22Rv1 (cell line): ENCODE measurements at regions not wholly inside any gene's neighbourhood (a gene's known extent, or its start where the extent isn't known, plus 50 kb on each side); places are given as distances from the start of the nearest gene placed in this dataset.

ENCODE experiments used
- H3K27ac ChIP-seq: fragments of 450-650 bp; 2 replicates; pipeline ENCODE4 v1.5.1; 2017
- ZFX ChIP-seq: fragments of 450-650 bp; IDR thresholded peaks from 2 replicates; pipeline ENCODE4 v1.6.1; 2017; ENCODE audit warnings: antibody characterized with exemption, borderline replicate concordance
- TF ChIP-seq, protein P1 (sequence below): fragments of 450-650 bp; IDR thresholded peaks from 2 replicates; pipeline ENCODE4 v1.5.1; 2017; ENCODE audit warnings: mild to moderate bottlenecking

DNA sequence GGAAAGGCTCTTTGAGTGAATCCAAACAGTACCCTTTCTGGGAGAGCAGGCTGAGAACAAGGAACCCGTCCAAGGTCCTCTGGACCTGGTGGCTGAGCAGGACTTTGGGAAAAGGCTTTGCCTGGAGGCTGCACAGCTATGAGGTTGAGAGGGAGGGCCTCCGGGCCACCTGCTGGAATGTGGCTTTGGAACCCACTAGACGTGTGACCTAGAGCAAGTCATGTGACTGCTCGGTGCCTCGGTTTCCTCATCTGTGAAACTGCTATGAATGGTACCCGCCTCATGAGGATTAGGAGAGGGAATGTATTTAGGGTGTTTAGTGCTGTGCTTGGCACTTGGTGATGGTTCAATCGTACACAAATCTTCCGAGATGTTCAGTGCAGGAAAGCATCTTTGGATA is 50.4 kb downstream of the HAPSTR1 start:
- TF ChIP-seq, protein P1, sequence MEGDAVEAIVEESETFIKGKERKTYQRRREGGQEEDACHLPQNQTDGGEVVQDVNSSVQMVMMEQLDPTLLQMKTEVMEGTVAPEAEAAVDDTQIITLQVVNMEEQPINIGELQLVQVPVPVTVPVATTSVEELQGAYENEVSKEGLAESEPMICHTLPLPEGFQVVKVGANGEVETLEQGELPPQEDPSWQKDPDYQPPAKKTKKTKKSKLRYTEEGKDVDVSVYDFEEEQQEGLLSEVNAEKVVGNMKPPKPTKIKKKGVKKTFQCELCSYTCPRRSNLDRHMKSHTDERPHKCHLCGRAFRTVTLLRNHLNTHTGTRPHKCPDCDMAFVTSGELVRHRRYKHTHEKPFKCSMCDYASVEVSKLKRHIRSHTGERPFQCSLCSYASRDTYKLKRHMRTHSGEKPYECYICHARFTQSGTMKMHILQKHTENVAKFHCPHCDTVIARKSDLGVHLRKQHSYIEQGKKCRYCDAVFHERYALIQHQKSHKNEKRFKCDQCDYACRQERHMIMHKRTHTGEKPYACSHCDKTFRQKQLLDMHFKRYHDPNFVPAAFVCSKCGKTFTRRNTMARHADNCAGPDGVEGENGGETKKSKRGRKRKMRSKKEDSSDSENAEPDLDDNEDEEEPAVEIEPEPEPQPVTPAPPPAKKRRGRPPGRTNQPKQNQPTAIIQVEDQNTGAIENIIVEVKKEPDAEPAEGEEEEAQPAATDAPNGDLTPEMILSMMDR, result no peak
- TF ChIP-seq ZFX, result no peak

DNA sequence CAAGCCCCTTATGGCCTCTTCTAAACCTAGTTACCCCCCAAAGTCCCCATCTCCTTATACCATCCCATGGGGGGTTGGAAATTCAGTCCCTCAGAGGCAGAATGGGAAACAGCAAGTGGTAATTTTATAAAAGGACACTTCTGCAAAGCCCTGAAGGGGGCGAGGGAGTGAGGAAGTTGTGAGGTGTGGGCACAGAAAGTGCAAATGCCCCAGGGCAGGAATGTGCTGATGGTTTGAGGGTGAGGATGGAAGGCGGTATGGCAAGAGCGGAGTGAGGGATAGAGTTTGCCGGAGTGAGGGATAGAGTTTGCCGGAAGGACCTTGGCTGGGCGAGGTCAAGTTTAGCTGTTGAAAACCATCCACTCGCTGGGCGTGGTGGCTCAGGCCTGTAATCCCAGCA is 52.7 kb downstream of the HAPSTR1 start:
- no peak overlapping the region for H3K27ac ChIP-seq
- TF ChIP-seq ZFX, result no peak
- TF ChIP-seq, protein P1, result no peak

More for the DNA sequence above, 50.4 kb downstream of the HAPSTR1 start:
- no peak overlapping the region for H3K27ac ChIP-seq

DNA sequence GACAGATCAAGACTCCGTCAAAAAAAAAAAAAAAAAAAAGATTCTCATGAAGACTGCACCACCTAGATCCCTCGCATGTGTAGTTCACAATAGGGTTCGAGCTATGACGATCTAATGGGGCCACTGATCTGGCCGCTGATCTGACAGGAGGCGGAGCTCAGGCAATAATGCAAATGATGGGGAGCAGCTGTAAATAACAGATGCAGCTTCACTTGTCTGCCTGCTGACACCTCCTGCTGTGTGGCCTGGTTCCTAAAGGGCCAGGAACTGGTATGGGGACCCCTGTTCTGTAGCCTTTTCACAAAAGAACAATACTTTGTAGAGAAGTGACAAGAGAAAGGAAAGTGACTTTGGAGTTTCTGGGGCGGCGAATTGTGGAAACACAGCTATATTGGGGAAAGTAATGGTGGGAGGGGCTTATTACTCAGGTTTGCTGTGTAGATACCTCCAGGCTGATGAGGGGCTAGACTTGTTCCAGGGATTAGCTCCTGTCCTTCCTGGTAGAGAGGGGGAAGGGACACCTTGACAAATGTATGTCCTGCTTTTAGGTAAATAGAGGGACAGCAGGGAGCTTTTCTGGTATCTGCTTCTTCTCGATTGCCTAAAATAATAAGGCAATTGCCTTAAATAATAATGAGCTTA is 57.1 kb downstream of the HAPSTR1 start:
- TF ChIP-seq, protein P1, result no peak
- no peak for TF ChIP-seq ZFX
- no peak overlapping the region for H3K27ac ChIP-seq

DNA sequence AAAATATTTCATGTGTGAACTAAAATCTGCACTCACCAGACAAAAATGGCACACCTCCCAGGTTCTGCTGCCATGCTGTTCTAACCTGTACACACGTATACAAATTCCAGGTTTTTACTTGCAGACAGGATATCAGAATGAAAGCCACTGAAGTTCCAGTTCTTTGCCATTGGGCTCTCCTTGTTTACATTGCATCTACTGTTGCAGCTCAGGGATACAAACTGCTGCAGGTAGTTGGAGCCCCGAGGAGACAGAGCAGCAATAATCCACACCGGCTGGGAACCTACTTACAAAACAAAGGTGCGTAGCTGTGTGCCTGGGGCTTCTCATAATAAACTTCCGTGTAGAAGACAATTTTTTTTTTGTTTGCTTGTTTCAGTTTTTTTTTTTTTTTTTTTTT is 59.6 kb downstream of the HAPSTR1 start:
- H3K27ac ChIP-seq, result no peak overlapping the region

DNA sequence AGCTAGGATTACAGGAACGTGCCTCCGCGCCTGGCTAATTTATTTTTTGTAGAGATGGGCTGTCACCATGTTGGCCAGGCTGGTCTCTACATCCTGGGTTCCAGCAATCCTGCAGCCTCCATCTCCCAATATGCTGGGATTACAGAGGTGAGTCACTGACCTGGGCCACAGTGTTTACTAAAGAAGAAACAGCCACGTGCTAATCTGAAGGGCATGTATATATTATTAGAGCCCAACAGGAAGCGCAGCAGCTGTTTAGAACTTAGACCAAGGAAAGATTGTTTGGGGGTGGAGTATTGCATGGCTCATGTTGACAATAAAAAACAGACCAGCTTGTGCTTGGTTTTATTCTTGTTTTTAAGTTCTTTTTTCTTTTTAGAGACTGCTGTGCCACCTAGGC is 60.2 kb downstream of the HAPSTR1 start:
- H3K27ac ChIP-seq, result no peak overlapping the region
- TF ChIP-seq, protein P1, result no peak
- no peak for TF ChIP-seq ZFX

More for the DNA sequence above, 59.6 kb downstream of the HAPSTR1 start:
- no peak for TF ChIP-seq ZFX
- TF ChIP-seq, protein P1, result no peak

DNA sequence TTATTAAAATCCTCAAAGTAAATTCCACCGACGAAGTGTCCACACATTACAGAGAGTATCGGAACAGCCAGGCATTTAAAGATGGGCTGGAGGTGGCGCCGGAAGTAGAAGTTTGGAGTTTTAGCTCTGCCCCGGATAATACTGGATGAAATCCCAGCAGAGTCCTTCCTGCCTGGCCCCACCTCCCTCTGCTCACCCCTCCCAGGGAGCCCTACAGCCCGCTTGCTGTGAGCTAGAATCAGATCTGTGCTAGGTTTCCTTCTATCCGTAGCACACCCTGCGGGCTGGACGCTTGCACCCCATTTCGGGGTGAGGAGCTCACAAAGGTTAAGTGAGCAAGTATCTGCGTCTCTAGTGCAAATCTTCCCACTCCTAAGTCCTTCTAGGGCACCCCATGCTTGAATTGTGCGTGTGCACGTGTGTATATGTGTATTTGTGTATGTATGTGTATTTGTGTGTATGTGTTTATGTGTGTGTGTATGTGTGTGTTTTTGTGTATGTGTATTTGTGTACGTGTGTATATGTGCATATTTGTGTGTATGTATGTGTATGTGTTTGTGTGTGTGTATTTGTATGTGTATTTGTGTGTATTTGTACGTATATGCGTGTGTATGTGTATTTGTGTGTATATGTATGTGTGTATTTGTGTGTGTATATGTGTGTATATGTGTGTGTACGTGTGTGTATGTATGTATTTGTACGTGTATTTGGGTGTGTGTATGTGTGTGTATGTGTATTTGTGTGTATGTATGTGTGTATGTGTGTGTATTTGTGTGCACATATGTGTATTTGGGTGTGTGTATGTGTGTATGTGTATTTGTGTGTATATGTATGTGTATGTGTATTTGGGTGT is 61.4 kb downstream of the HAPSTR1 start:
- H3K27ac ChIP-seq, result no peak overlapping the region
- TF ChIP-seq, protein P1, result no peak
- no peak for TF ChIP-seq ZFX

DNA sequence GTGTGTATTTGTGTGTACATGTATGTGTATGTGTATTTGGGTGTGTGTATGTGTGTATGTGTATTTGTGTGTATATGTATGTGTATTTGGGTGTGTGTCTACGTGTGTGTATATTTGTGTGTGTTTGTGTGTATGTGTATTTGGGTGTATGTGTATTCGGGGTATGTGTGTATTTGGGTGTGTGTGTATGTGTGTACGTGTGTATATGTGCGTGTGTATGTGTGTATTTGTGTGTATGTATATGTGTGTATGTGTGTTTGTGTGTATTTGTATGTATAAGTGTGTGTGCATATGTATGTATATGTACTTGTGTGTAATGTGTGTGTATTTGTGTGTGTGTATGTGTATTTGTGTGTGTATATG is 62.0 kb downstream of the HAPSTR1 start:
- no peak for TF ChIP-seq ZFX
- TF ChIP-seq, protein P1, result no peak
- no peak overlapping the region for H3K27ac ChIP-seq
